Superior temporal gyrus (tissue), 1 donor: ENCODE measurements at regions not wholly inside any gene's neighbourhood (a gene's known extent, or its start where the extent isn't known, plus 50 kb on each side); places are given as distances from the start of the nearest gene placed in this dataset.
"Not testable (repeated sequence)": the region's sequence is repeated elsewhere in the genome, so short reads cannot be mapped to it uniquely, and the experiment has no call there.

Experiments
- DNase-seq: peaks from one replicate; pipeline ENCODE4 v3.0.0-alpha.2; 2016; ENCODE audit errors: extremely low spot score

GRCh38 chrY:7416406-7416805, 504.9 kb upstream of the AMELY start:
- no peak for DNase-seq

- no peak for DNase-seq
These were observed 503.6 kb upstream of the AMELY start for GRCh38 chrY:7415157-7415633.

GRCh38 chrY:7390056-7390455, 478.5 kb upstream of the AMELY start:
- DNase-seq = no peak

- no peak for DNase-seq
These were observed 471.4 kb upstream of the AMELY start for GRCh38 chrY:7382988-7383387.

- DNase-seq = no peak
These were observed 465.5 kb upstream of the AMELY start for GRCh38 chrY:7377091-7377490.

GRCh38 chrY:7374485-7374884, 462.9 kb upstream of the AMELY start:
- DNase-seq = not testable (repeated sequence)

- not testable (repeated sequence) for DNase-seq
These were observed 460.4 kb upstream of the AMELY start for GRCh38 chrY:7371953-7372352.

- not testable (repeated sequence) for DNase-seq
These were observed 459.5 kb upstream of the AMELY start for GRCh38 chrY:7371026-7371425.

GRCh38 chrY:7359520-7359919, 448.0 kb upstream of the AMELY start:
- no peak for DNase-seq

GRCh38 chrY:7358103-7358752, 446.7 kb upstream of the AMELY start:
- DNase-seq = no peak

- DNase-seq = not testable (repeated sequence)
These were observed 444.3 kb upstream of the AMELY start for GRCh38 chrY:7355891-7356290.

- DNase-seq = peak; percentile 66
These were observed 433.1 kb upstream of the AMELY start for GRCh38 chrY:7344661-7345060.

- DNase-seq = no peak
These were observed 431.7 kb upstream of the AMELY start for GRCh38 chrY:7343261-7343660.

- peak; percentile 12 for DNase-seq
These were observed 431.2 kb upstream of the AMELY start for GRCh38 chrY:7342732-7343131.

- DNase-seq = no peak
These were observed 428.0 kb upstream of the AMELY start for GRCh38 chrY:7339391-7340087.

- DNase-seq = no peak
These were observed 424.7 kb upstream of the AMELY start for GRCh38 chrY:7336023-7336873.

GRCh38 chrY:7334449-7334848, 422.9 kb upstream of the AMELY start:
- no peak for DNase-seq

GRCh38 chrY:7326296-7327246, 415.0 kb upstream of the AMELY start:
- DNase-seq = no peak

GRCh38 chrY:7325531-7325930, 414.0 kb upstream of the AMELY start:
- no peak for DNase-seq

- no peak for DNase-seq
These were observed 409.2 kb upstream of the AMELY start for GRCh38 chrY:7320751-7321150.

- not testable (repeated sequence) for DNase-seq
These were observed 408.6 kb upstream of the AMELY start for GRCh38 chrY:7320171-7320570.
